ENCODE measurements at regions not wholly inside any gene's neighbourhood (a gene's known extent, or its start where the extent isn't known, plus 50 kb on each side); places are given as distances from the start of the nearest gene placed in this dataset.

- no peak for DNase-seq
Observed at GRCh38 chr3:150264561-150265279, 143.4 kb upstream of the TSC22D2 start.

- no peak for DNase-seq
Observed at GRCh38 chr3:150261958-150262357, 146.1 kb upstream of the TSC22D2 start.

- no peak for DNase-seq
Observed at GRCh38 chr3:150261418-150261817, 146.7 kb upstream of the TSC22D2 start.

GRCh38 chr3:150260398-150260710 lies 147.7 kb upstream of the TSC22D2 start:
- no peak for DNase-seq

- DNase-seq, result no peak
Observed at GRCh38 chr3:150259526-150260397, 148.3 kb upstream of the TSC22D2 start.

DNA sequence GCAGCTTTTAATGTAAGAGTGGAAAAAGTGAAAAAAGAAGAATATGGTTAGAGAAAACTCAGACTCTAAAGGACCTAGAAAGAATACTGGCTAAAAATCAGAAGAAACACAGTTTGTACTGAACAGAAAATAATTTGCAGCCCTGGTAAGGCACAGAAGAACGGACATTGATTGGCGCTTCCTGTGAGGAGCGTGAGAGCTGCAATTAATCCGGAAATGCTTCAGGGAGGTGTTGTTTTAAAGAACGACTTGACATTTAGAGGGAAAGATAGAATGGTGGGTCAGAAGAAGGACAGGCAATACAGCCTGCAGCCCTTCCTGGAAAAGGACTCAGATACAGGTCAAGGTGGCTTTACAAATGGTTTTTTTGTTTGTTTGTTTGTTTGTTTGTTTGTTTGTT lies 151.3 kb upstream of the TSC22D2 start:
- DNase-seq, result no peak

- no peak for DNase-seq
Observed at GRCh38 chr3:150256318-150256717, 151.8 kb upstream of the TSC22D2 start.

DNA sequence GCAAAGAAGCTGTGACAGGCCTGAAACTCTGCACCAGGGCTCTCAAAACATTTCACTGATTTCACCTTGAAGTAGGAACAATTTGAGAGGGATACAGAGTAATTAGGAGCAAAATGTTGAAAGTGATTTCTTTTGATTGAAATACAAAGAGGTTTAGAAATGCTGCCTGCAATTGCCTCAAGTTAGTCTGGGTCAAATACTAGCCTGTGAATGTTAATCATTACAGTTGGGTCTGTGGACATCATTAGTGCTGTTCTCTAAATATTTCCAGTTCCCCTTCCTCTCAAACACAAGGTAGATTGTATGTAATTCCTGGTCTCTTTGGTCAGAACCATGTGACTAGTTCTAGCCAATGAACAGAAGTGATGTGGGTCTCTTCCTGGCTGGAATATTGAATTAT lies 152.3 kb upstream of the TSC22D2 start:
- DNase-seq, result no peak

GRCh38 chr3:150255413-150255812 lies 152.7 kb upstream of the TSC22D2 start:
- DNase-seq, result no peak

DNA sequence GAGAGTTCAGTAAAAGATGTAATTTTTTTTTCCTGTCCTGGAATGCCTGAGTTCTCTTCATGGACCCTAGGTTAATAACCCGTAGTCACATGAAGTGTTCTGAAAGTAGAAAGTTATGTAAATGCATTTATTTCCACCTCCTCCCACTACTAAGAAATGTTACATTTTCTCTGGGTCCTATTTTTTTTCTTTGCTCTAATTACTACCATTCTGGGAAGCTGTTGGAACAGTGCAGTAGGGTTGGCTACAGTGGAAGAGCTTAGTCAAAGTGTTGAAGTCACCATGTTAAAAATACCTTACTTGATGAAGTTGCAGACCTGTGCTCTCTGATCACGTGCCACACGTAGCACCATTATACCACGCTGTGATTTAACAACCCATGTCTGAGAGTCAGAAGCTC lies 153.8 kb upstream of the TSC22D2 start:
- DNase-seq, result no peak

DNA sequence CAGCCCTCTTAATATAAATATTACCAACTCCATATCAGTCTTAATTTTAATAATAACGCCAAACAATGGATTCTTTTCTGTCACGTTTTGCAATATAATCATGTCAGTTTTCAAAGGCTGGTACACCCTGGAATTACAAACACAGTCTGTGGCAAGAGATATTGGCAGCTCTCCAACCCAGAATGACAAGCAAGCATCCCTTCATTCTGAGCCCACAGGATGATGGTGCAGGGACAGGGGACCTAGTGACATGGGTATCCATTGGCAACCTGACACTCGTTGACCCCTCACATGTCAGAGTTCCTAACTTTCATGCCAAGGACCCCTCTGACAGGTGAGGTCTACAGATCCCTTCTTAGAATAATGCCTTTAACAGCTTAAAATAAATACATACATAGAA lies 154.5 kb upstream of the TSC22D2 start:
- no peak for DNase-seq

DNA sequence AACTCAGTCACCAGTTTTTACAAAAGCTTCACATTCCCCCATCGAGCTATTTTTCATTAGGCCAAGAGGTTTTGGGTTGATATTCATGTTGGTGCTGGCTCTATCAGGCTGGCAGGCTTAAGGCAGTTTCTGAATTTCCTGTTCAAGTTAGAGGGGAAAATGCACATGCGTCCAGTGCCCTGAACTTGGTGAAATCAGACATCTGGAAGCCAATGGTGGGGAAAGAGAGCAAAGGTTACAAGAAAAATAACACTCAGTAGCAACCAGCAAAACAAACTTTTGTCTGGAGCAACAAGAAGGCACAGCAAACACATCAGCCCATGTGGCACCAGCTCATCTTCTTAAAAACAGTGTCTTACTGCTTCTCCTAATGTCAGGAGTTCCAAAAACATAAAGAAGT lies 155.6 kb upstream of the TSC22D2 start:
- no peak for DNase-seq

DNA sequence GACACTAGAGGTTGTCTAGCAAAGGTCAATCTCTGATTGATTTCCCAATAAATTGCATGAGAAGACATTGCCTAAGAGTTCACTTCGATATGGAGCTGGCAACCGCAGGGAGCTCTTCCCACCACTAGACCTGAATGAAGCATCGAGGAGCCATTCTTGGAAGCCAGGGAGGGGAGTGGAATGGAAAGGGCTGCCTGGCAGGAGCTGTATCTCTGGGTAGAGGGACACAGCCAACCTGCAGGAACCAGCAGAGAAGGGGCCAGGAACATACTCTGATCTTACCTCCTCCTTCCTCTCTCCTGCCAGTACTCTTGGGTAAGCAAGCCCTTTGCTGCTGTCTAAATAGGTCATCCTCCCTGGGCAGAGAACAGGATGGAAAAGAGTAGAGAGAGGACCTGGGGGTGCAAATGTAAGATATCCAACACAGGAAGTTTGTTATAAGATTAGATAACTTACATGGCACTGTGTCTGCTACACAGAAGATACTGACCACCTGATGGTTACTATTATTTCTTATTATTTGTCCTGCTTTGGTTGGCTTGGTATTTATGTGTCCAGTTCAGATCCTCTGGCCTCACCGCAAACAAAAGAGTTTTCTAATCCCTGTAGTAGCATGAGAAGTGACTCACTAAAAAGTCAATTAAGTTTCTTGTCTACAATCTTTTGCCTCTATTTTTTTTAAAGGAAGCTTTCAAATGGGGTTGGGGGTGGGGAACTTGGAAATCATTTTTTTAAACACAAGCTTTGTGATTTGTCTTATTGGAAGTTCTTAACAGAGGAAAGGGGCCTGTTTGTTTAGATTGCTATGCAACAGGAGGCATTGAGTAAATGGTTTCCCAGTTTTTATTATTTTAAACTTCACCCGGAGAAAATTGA lies 156.7 kb upstream of the TSC22D2 start:
- DNase-seq, result no peak

GRCh38 chr3:150249779-150250470 lies 158.2 kb upstream of the TSC22D2 start:
- no peak for DNase-seq

- DNase-seq, result no peak
Observed at GRCh38 chr3:150248888-150249681, 159.0 kb upstream of the TSC22D2 start.

DNA sequence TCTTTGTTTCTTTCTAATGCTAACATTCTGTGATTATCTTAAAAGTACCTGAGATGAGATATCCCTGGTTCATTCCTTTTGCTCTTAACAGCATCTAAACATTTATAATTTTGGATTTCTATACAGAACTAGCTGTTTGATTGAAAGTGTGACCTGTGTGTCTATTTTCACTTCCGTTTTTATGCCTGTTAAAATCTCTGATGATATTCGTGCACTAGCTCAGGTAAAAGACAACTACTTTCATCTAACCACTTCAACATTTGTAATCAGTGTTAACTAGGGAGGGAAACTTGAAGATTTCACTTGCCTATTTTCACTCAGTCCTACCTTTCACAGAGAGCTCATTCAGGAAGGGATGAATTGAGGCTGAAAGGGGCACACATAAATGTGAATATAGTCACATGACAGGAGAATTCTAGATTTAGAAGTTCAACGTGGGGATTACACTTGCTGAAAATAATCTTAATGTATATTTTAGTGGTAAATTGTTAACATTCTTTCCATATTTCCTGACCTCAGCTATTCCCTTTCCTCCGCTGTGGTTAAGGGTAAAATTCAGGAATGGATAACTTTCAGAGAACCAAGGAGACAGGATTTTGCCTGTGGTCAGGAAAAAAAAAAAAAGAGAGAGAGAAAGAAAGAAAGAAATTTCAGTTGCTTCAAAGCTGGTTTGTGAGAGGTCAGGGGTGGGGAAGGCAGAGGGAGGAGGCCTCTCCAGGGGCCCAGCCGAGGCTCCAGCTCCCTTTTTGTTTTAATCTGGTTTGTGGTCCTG lies 159.8 kb upstream of the TSC22D2 start:
- no peak for DNase-seq

GRCh38 chr3:150247441-150247840 lies 160.7 kb upstream of the TSC22D2 start:
- no peak for DNase-seq

DNA sequence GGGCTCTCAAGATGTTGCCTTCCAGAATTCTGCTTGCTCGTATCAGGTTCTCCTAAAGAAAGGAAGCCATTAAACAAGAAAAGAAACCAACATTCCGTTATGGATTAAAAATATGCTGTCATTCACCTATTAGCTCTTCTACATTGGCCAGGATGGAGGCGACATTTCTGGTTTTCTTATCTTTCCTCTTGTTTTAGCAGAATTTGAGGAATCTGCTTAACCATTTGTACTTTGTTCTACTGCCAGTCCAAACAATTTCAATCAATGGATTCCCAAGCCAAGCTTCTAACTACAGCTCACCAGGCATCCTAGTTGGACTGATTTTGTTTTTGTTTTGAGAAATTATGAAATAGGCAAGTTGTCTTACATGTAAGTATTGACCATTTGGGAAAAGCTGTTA lies 164.6 kb upstream of the TSC22D2 start:
- no peak for DNase-seq

DNA sequence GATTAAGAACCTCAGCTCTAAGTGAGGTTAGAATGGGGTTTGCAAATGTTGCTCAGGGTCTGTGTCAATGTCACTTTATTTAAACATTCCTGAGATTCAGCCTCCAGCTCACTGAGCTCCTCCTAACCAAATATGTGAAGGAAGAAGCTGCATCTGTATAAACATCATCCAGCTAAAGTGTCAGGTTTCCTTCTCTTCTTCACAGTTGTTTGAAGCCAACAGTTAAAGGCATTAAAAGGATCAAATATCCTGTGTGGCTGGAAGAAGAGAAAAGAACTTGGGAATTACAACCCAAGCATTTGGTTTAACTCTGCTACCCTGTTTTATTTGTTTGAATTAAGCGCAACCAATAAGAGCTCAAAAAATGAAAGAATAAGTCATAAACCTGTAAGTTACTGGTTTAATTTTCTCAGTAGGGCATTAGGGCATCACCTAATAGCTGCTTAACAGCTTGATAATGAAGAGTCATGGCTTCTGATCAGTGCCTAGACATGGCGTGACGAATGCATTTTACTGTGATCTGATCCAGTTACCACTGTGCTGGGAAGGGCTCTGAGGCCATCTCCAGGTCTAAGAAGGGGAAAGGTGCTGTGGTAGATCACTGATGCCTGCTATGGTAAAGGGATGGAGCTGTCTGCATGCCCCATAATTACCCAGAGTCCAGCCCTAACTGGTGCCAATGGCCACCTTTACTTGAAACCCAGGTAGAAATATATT lies 165.7 kb upstream of the TSC22D2 start:
- no peak for DNase-seq

DNA sequence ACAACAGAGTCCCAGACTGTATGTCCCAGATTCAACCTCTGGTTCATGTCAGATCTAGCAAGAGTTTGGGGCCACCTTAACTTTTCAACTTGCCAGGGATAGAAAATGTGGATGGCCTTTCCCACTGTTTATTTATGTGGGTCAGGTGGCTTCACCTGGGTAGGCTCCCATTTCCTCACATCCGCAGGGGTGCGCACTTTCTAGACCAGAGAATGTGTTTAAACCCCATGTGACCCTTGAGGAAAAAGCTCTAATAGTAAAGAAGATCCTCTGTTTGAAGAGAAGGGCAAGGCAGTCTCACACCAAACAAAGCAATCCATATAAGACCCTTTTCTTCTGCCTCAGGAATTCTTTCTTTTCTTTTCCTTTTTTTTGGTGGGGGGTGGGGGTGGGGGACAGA lies 167.2 kb upstream of the TSC22D2 start:
- DNase-seq, result no peak

GRCh38 chr3:150239766-150240165 lies 168.3 kb upstream of the TSC22D2 start:
- no peak for DNase-seq

Measured in stimulated activated CD8-positive, alpha-beta memory T cell treated with anti-CD3 and anti-CD28 coated beads, Interleukin-4, amount 100 ng/mL, for 48 hours (primary cell).